GM19328 (cell line): ENCODE measurements at regions not wholly inside any gene's neighbourhood (a gene's known extent, or its start where the extent isn't known, plus 50 kb on each side); places are given as distances from the start of the nearest gene placed in this dataset.
"Not testable (repeated sequence)": the region's sequence is repeated elsewhere in the genome, so short reads cannot be mapped to it uniquely, and the experiment has no call there.

Experiments used
- ATAC-seq: cut with Tn5 transposase; IDR thresholded peaks from one replicate; pipeline ENCODE4 v1.9.1; 2021; ENCODE audit warnings: mild to moderate bottlenecking, moderate library complexity; ENCODE audit not compliant: unreplicated experiment

GRCh38 chr1:78240755-78241154, 195.0 kb downstream of the GIPC2 start:
- no peak for ATAC-seq

- ATAC-seq = no peak
These were observed 201.3 kb downstream of the GIPC2 start for GRCh38 chr1:78247079-78247478.

DNA sequence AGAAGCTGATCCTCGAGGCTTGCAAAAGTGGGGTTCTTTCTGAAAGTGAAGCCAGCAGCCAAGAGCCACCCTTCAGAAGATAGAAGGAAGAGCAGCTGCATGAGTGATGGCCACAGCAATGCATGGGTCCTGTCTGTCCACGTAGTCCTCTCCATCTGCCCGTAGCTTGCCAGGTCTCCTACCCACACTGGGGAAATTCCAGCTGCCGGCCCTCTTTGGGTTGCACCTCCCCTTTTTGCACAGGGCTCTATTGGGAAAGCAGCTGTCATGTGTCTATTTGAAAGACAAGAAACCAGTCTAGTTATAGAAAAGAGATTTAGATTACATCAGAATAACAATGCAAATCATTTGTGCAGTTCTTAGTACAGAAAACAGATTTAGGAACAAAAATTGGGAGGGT, 204.4 kb downstream of the GIPC2 start:
- ATAC-seq = no peak

DNA sequence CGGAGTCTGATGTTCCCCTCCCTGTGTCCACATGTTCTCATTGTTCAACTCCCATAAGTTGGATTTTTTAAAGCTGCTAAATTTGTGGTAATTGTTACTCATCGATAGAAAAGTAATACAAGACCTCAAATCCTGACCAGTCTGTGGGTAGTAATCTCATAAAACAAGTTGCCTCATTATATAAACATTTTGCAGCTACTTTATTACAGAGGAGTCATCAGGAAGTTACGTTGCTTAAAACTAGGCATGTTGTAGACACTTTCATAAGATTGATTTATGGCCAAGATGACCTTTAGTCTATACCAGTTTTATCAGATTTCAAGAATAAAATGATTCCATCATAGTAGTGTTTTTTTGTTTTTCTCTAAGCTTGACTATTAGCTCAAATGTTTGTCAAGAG, 208.8 kb downstream of the GIPC2 start:
- no peak for ATAC-seq

DNA sequence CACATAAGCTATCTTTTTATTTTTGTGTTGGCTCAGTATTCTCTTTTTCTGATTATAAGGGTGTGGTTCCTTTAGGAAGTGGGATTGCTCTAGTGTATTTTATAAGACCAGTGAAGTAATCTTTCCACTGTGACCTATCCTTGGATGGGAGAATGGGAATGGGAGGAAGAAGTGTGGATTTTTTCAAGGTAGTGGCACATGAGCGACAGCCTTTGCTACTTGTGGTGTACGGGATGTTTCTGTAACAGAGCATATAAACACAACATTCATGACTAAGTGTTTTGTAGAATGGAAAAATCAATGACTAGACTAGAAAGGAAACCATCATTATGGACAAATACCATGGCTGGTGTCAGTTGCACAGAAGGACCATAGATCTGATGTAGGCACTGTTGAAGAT, 209.6 kb downstream of the GIPC2 start:
- ATAC-seq = no peak

- ATAC-seq = no peak
These were observed 210.1 kb downstream of the GIPC2 start for GRCh38 chr1:78255846-78256245.

DNA sequence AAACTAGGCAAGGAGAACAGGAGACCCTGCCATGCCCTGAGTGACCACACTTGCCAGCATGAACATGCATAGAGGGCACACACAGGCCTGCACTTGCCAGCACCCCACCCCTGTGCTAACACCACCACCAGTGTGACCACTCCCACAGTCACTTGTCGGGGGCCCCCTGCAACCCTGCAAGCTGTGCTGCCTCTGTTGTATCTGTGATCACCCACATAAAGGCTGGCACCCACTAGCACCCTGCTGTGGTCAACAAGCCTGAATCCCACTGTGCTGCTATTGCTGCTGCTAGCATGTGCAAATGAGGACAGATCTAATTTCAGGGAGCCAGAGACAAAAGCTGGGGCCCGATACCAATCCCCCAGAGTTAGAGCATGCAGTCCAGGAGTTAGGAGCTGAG, 217.7 kb downstream of the GIPC2 start:
- no peak for ATAC-seq

DNA sequence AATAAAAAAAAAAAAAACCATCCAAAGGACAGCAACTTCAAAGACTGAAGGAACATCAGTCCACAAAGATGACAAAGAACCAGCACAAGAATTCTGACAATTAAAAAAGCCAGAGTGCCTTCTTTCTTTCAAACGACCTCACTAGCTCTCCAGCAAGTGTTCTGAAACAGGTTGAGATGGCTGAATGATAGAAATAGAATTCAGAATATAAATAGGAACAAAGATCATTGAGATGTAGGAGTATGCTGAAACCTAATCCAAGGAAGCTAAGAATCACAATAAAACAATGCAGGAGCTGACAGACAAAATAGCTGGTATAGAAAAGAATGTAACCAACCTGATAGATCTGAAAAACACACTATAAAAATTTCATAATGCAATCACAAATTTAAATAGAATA, 218.2 kb downstream of the GIPC2 start:
- ATAC-seq = no peak

GRCh38 chr1:78267513-78268218, 221.9 kb downstream of the GIPC2 start:
- ATAC-seq = no peak

GRCh38 chr1:78269591-78269990, 221.2 kb upstream of the PTGFR start:
- no peak for ATAC-seq

DNA sequence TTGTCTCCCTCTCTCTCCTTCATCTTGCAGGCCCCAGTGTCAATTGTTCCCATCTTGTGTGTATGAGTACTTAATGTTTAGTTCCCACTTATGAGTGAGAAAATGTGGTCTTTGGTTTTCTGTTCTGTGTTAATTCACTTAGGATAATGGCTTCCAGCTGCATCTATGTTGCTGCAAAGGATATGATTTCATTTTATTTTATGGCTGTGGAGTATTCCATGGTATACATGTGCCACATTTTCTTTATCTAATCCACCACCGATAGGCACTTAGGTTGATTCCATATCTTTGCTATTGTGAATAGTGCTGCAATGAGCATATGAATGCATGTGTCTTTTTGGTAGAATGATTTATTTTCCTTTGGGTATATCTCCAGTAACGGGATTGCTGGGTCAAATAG, 219.4 kb upstream of the PTGFR start:
- not testable (repeated sequence) for ATAC-seq

DNA sequence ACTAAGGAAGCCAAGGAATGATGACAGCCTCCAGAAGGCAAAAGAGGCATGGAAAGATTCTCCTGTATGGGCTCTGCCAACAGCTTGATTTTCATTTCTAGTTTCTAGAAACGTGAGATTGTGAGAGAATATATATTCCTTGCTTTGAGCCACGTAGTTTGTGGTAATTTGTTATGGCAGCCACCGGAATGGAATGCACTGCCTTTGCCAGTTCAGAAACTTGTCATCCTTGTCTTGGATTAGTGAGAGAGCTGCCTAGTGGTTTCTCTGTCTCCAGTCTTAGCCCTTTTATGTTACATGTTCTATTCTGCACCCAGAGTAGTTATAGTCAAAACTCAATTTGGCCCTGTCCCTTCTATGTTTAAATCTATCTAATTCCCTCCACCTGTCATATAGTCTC, 216.0 kb upstream of the PTGFR start:
- ATAC-seq = no peak

- ATAC-seq = no peak
These were observed 215.3 kb upstream of the PTGFR start for GRCh38 chr1:78275456-78275855.

GRCh38 chr1:78275906-78276685, 214.7 kb upstream of the PTGFR start:
- ATAC-seq = no peak

DNA sequence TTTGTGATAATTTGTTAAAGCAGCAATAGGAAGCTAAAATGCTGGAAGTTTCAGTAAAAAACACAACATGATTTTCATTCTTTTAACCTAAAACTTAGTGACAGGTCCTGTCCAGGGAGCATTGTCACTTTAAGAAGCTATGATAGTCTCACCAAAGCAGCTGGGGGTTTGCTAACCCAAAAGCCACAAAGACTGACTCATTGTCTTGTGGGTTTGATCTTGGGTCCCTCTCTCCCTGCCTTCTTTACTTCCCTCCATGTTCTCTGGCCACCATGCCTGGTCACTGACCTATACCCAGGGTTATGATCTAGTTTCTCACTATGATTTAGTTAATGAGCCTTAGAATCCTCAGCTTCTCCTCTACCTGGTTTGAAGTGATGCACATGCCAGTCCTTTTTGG, 213.5 kb upstream of the PTGFR start:
- ATAC-seq = no peak

- ATAC-seq = no peak
These were observed 211.7 kb upstream of the PTGFR start for GRCh38 chr1:78279051-78279450.

GRCh38 chr1:78280626-78281025, 210.1 kb upstream of the PTGFR start:
- no peak for ATAC-seq

DNA sequence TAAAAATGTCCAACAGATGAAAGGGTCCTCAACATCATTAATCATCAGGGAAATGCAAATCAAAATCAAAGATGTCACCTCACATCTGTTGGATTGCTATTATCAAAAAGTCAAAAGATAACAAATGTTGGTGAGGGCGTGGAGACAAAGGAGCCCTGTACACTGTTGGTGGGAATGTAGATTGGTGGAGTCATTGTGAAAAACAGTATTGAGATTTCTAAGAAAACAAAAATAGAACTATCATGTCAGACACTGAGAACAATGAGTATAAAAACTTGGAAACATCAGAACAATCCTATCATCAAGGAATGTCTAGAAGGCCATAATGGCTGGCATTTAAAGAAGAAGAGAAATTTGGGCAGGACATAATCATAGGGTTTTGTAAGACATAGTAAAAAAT, 209.2 kb upstream of the PTGFR start:
- ATAC-seq = no peak

- ATAC-seq = no peak
These were observed 207.1 kb upstream of the PTGFR start for GRCh38 chr1:78283691-78284090.

DNA sequence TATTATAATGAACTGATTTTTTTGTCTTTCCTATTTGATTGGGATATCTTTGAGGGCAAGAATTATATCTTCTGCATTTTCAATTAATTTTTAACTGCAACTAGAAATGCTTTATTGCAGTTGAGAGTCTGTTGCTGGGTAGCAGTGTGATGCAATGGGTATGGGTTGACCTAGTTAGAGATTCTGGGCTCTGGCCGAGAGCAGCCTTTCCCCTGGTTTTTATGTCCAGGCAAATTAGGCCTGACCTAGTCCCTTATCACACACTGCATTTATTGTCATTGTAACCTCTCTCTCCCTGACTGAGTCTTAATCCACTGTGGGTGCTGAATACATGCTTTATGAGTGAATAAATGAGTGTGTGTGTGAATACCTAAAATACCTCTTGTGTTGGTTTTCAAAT, 206.4 kb upstream of the PTGFR start:
- no peak for ATAC-seq

DNA sequence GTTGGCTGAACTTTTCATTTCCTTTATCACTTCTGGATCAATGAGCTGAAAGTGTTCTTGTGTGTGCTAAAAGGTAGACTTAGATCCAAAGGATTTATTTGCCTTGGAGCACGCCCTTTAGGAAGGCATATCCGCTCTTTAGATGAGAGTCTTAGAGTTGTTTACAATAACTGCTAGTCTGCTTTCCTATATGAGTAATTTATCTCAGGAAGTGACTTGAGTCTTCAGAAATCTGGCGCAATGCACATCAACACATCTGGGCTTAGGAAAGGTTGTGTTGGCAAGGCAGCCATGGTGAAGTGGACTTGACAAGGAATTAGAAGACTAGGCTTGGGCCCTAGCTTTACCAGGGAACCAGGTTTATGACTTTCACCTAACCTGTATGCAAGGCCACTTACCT, 204.1 kb upstream of the PTGFR start:
- no peak for ATAC-seq

- ATAC-seq = no peak
These were observed 201.2 kb upstream of the PTGFR start for GRCh38 chr1:78289603-78290002.

GRCh38 chr1:78291418-78291817, 199.4 kb upstream of the PTGFR start:
- ATAC-seq = no peak
